Fibroblast of lung (primary cell): ENCODE measurements at regions not wholly inside any gene's neighbourhood (a gene's known extent, or its start where the extent isn't known, plus 50 kb on each side); places are given as distances from the start of the nearest gene placed in this dataset.

Source experiments
- CTCF ChIP-seq, 2 donors: IDR thresholded peaks in 1 of 2; conservative IDR thresholded peaks in 1 of 2; 1 replicate in 1 of 2; 2 replicates in 1 of 2; pipeline ENCODE4 v1.5.1; 2011 to 2012; ENCODE audit warnings: low read length in 2 of 2, control low read depth in 1 of 2, inconsistent platforms in 1 of 2, low read depth in 1 of 2, mild to moderate bottlenecking in 1 of 2
- EZH2 ChIP-seq: IDR thresholded peaks from 2 replicates; pipeline ENCODE4 v1.5.1; 2012; ENCODE audit warnings: low read length, control low read depth, mild to moderate bottlenecking; ENCODE audit errors: missing control alignments

GRCh38 chr7:32676249-32676941 lies 181.1 kb downstream of the AVL9 start:
- no peak for TF ChIP-seq EZH2
- no peak for TF ChIP-seq CTCF (conservative IDR thresholded peaks at IDR 0.05 in 1 of 2, IDR thresholded peaks at IDR 0.05 in 1 of 2; ENCODE audit: low read depth in 1 of 2, low read length in 2 of 2)
